Activated B cell treated with CpG ODN at 0.5 μM for 24 hours (primary cell): ENCODE measurements at regions not wholly inside any gene's neighbourhood (a gene's known extent, or its start where the extent isn't known, plus 50 kb on each side); places are given as distances from the start of the nearest gene placed in this dataset.

Source experiments
- ATAC-seq: fragments of 200-7000 bp; cut with Tn5 transposase; one replicate; pipeline ENCODE4 v1.10.0; 2021; ENCODE audit warnings: low read depth, mild to moderate bottlenecking, moderate library complexity
- CTCF ChIA-PET: fragments of 350-600 bp; sonication (Branson Sonifier 250); formaldehyde crosslinking; loops from one replicate; lab custom pipeline; 2021; ENCODE audit warnings: antibody characterized with exemption; lab: Charles Lee
- POLR2A ChIA-PET: fragments of 350-600 bp; sonication (Branson Sonifier 250); formaldehyde crosslinking; loops from one replicate; lab custom pipeline; 2021; ENCODE audit warnings: antibody characterized with exemption; lab: Charles Lee
- DNase-seq: peaks from one replicate; pipeline ENCODE4 v3.0.0; 2022
- H3K27ac Mint-ChIP-seq: one replicate; pipeline ENCODE4 v1.8.0; 2020; ENCODE audit warnings: mixed read lengths
- H3K27me3 Mint-ChIP-seq: one replicate; pipeline ENCODE4 v1.8.0; 2021; ENCODE audit warnings: mixed read lengths
- H3K36me3 Mint-ChIP-seq: one replicate; pipeline ENCODE4 v1.8.0; 2021; ENCODE audit warnings: low read depth, mixed read lengths
- H3K4me1 Mint-ChIP-seq: one replicate; pipeline ENCODE4 v1.8.0; 2021; ENCODE audit warnings: mixed read lengths
- H3K4me3 Mint-ChIP-seq: one replicate; pipeline ENCODE4 v1.8.0; 2020; ENCODE audit warnings: mild to moderate bottlenecking, mixed read lengths
- H3K9me3 Mint-ChIP-seq: one replicate; pipeline ENCODE4 v1.8.0; 2020; ENCODE audit warnings: mixed read lengths
- CTCF ChIP-seq: fragments of 200-600 bp; IDR thresholded peaks from one replicate; pipeline ENCODE4 v1.8.0; 2022; ENCODE audit warnings: antibody characterized with exemption, mild to moderate bottlenecking
- intact Hi-C: fragments of 100-400 bp; cut with micrococcal nuclease; formaldehyde crosslinking; loops from one replicate; pipeline ENCODE4 v1.15.1; 2024

GRCh38 chr6:156451088-156451487 lies 326.1 kb upstream of the ARID1B start:
- Mint-ChIP-seq H3K36me3 (no peaks in the 10 kb centered on the region), H3K27me3 (peaks cover 6% of the 10 kb centered on the region), H3K27ac (no peak overlapping the region), H3K4me3 (no peak overlapping the region), H3K4me1 (peaks cover 3% of the 10 kb centered on the region), H3K9me3 (no peaks in the 10 kb centered on the region)
- CTCF ChIA-PET = no interaction called here
- TF ChIP-seq CTCF = no peak
- POLR2A ChIA-PET = no interaction called here
- no peak for ATAC-seq
- intact Hi-C loops = no loop called here
- no peak for DNase-seq

- ChIA-PET CTCF (no interaction called here), POLR2A (no interaction called here)
- Mint-ChIP-seq H3K27me3 (peaks cover 6% of the 10 kb centered on the region), H3K4me1 (peaks cover 3% of the 10 kb centered on the region), H3K27ac (no peak overlapping the region), H3K9me3 (no peaks in the 10 kb centered on the region), H3K4me3 (no peak overlapping the region), H3K36me3 (no peaks in the 10 kb centered on the region)
- intact Hi-C loops = no loop called here
- DNase-seq = no peak
- ATAC-seq = no peak
- TF ChIP-seq CTCF = no peak
Observed at GRCh38 chr6:156450421-156450820, 326.8 kb upstream of the ARID1B start.

GRCh38 chr6:156449569-156449968 lies 327.6 kb upstream of the ARID1B start:
- ATAC-seq (no peak), DNase-seq (no peak)
- Mint-ChIP-seq H3K36me3 (no peaks in the 10 kb centered on the region), H3K9me3 (no peaks in the 10 kb centered on the region), H3K27ac (no peak overlapping the region), H3K4me3 (no peak overlapping the region), H3K27me3 (peaks cover 2% of the 10 kb centered on the region), H3K4me1 (peaks cover 3% of the 10 kb centered on the region)
- intact Hi-C loops = no loop called here
- ChIA-PET POLR2A (no interaction called here), CTCF (no interaction called here)
- no peak for TF ChIP-seq CTCF

GRCh38 chr6:156449128-156449527 lies 328.1 kb upstream of the ARID1B start:
- intact Hi-C loops = no loop called here
- CTCF ChIA-PET = no interaction called here
- DNase-seq (no peak), ATAC-seq (no peak)
- Mint-ChIP-seq H3K9me3 (no peaks in the 10 kb centered on the region), H3K4me1 (peaks cover 3% of the 10 kb centered on the region), H3K36me3 (no peaks in the 10 kb centered on the region), H3K27ac (no peak overlapping the region), H3K27me3 (peaks cover 2% of the 10 kb centered on the region), H3K4me3 (no peak overlapping the region)
- no peak for TF ChIP-seq CTCF
- POLR2A ChIA-PET = no interaction called here

GRCh38 chr6:156448579-156448978 lies 328.6 kb upstream of the ARID1B start:
- Mint-ChIP-seq H3K9me3 (no peaks in the 10 kb centered on the region), H3K27me3 (peaks cover 2% of the 10 kb centered on the region), H3K36me3 (no peaks in the 10 kb centered on the region), H3K4me3 (no peak overlapping the region), H3K4me1 (peaks cover 3% of the 10 kb centered on the region), H3K27ac (no peak overlapping the region)
- intact Hi-C loops = no loop called here
- ChIA-PET POLR2A (no interaction called here), CTCF (no interaction called here)
- ATAC-seq (no peak), DNase-seq (no peak)
- TF ChIP-seq CTCF = no peak
